Naive B cell (primary cell): ENCODE measurements at regions not wholly inside any gene's neighbourhood (a gene's known extent, or its start where the extent isn't known, plus 50 kb on each side); places are given as distances from the start of the nearest gene placed in this dataset.

Source experiments
- ATAC-seq, 2 donors: fragments of 150-1000 bp; cut with Tn5 transposase; 2 replicates each; pipeline ENCODE4 v1.10.0; 2021; ENCODE audit warnings: low read depth in 2 of 2, mild to moderate bottlenecking in 2 of 2, moderate library complexity in 2 of 2
- DNase-seq: peaks from one replicate; pipeline ENCODE4 v3.0.0; 2022
- H3K27ac Mint-ChIP-seq, 6 donors: one replicate each; pipeline ENCODE4 v1.8.0; 2020 to 2022; ENCODE audit warnings: mild to moderate bottlenecking in 6 of 6, mixed read lengths in 6 of 6, moderate library complexity in 5 of 6, inconsistent platforms in 2 of 6
- H3K27me3 Mint-ChIP-seq, 3 donors: one replicate each; pipeline ENCODE4 v1.8.0; 2021 to 2022; ENCODE audit warnings: mixed read lengths in 3 of 3, mild to moderate bottlenecking in 1 of 3
- H3K36me3 Mint-ChIP-seq, 2 donors: one replicate each; pipeline ENCODE4 v1.8.0; 2020 to 2022; ENCODE audit warnings: mixed read lengths in 2 of 2, inconsistent platforms in 1 of 2, mild to moderate bottlenecking in 1 of 2
- H3K4me1 Mint-ChIP-seq, 3 donors: one replicate each; pipeline ENCODE4 v1.8.0; 2020 to 2022; ENCODE audit warnings: mixed read lengths in 3 of 3, inconsistent platforms in 1 of 3, mild to moderate bottlenecking in 1 of 3, moderate library complexity in 1 of 3
- H3K4me3 Mint-ChIP-seq, 8 donors: one replicate each; pipeline ENCODE4 v1.8.0; 2020 to 2022; ENCODE audit warnings: mild to moderate bottlenecking in 8 of 8, mixed read lengths in 8 of 8, moderate library complexity in 8 of 8, inconsistent platforms in 2 of 8
- H3K9me3 Mint-ChIP-seq, 7 donors: one replicate each; pipeline ENCODE4 v1.8.0; 2020 to 2022; ENCODE audit warnings: mixed read lengths in 7 of 7, mild to moderate bottlenecking in 5 of 7, inconsistent platforms in 2 of 7, moderate library complexity in 1 of 7

DNA sequence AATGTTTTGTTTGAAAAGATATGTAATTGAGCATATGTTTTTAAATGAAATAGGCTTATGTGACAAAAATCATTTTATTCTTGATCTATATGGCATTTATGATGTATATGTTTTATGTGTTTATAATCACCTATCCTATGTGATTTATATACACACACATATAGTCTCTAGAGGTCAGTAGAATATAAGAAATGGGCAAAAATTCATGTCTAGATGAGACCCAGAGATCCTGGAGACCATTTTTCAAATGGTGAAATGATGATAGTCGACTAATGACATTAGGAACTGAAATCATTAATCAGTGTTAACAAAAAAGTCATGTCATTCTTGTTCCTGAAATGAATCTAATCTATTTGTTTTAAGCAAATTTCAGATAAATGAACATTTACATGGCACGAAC lies 709.2 kb upstream of the WWC1 start:
- DNase-seq (no peak), ATAC-seq (no peak)
- Mint-ChIP-seq H3K27me3 (no peaks in the 10 kb centered on the region), H3K36me3 (no peaks in the 10 kb centered on the region), H3K4me1 (no peaks in the 10 kb centered on the region), H3K27ac (no peak overlapping the region), H3K4me3 (no peak overlapping the region), H3K9me3 (peaks cover 0 to 3% (median 0%) of the 10 kb centered on the region in 7 donors)

DNA sequence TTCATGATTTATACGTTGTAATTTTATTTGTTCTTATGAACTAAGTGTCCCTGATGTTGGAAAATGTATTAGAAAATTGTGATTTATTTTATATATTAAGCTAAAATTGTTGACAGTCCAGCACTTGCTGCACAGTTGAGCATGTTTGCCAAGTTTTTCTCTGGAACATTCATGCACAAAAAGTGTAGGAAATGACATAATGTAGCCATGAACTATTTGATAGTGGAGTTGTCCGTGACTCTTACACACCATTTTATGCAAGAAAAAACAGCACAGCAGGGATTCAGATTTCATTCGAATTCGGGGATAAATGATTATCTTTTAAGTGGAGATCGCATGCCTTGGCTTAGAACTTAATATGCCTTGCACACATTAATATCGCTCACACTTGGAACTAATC lies 708.6 kb upstream of the WWC1 start:
- Mint-ChIP-seq H3K27ac (no peak overlapping the region), H3K27me3 (no peaks in the 10 kb centered on the region), H3K9me3 (peaks cover 0 to 3% (median 0%) of the 10 kb centered on the region in 7 donors), H3K4me3 (no peak overlapping the region), H3K36me3 (no peaks in the 10 kb centered on the region), H3K4me1 (no peaks in the 10 kb centered on the region)
- ATAC-seq: no peak
- no peak for DNase-seq

DNA sequence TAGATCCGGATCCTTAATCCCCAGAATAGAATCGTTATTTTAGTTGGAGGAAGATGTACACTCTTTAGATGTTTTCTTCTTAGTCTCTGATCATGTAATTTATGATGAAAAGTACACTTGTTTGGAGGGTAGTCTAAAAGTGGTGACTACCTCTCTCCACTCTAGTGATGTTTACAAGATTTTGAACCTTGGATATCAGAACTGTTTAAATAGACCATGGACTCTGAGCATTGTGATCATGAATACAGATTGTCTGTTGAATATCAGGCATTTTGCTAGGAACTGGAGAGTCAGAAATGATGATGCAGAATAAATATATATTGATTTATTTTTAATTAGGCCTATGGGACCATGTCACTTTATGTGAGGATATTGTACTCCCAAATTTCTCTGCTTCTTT lies 706.3 kb upstream of the WWC1 start:
- no peaks in the 10 kb centered on the region for H3K36me3 Mint-ChIP-seq
- peaks cover 0 to 3% (median 0%) of the 10 kb centered on the region in 7 donors for H3K9me3 Mint-ChIP-seq
- H3K4me1 Mint-ChIP-seq: no peaks in the 10 kb centered on the region
- DNase-seq (no peak), ATAC-seq (no peak)
- H3K27me3 Mint-ChIP-seq: no peaks in the 10 kb centered on the region
- no peak overlapping the region for H3K27ac Mint-ChIP-seq
- H3K4me3 Mint-ChIP-seq: no peak overlapping the region

DNA sequence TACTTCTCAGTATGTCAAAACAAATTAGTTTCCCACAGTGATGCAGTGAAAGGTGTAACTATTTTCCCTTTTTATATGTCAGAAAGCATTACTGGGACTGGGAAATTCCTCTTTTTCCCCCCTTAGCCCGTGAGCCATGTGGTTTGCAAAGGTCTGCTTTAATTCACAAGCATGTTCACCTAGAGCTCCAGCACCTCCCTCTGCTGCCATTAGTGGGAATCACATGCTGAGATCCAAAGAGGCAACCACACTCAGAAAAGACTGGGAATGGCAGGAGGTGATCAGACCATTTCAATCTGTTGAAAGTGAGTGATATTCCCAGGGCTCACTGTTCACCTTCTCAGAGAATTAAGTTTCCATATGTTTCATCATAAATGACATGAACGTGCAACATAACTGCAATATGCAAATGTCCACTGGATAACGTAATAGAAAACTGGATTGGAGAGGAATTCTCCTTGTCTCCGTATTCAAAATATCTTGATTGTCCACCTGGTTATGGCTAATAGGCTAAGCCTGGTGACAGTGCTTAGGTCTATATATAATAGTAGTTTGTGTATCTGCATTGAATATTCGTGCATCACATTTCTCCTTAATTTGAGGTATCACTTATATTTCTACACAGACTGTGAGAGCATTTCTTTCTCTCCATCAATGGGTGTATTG lies 703.5 kb upstream of the WWC1 start:
- no peak overlapping the region for H3K4me3 Mint-ChIP-seq
- H3K4me1 Mint-ChIP-seq: no peaks in the 10 kb centered on the region
- H3K36me3 Mint-ChIP-seq: no peaks in the 10 kb centered on the region
- ATAC-seq (no peak), DNase-seq (no peak)
- no peaks in the 10 kb centered on the region for H3K27me3 Mint-ChIP-seq
- peaks cover 0 to 3% (median 0%) of the 10 kb centered on the region in 7 donors for H3K9me3 Mint-ChIP-seq
- H3K27ac Mint-ChIP-seq: no peak overlapping the region

DNA sequence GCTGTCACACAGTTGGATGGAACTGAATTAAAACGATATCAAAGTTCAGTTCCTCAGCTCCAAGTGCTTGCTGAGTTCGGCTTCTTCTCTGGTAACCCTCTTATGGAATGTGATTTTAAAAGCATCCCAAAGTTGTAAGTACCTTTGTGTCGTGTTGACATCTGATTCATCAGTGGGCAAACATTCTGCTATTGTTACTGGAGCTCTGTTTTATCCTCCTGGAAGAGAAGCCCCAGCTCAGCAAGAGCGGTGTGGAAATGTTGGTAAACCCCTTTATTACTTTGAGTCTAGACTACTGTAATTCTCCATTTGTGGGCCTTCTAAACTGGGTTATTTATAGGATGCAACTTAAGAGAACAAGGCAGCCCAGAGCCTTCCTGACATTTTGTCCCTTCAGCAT lies 699.3 kb upstream of the WWC1 start:
- Mint-ChIP-seq H3K36me3 (no peaks in the 10 kb centered on the region), H3K27ac (no peak overlapping the region), H3K27me3 (no peaks in the 10 kb centered on the region), H3K4me3 (no peak overlapping the region), H3K9me3 (no peaks in the 10 kb centered on the region), H3K4me1 (no peaks in the 10 kb centered on the region)
- no peak for DNase-seq
- no peak for ATAC-seq

DNA sequence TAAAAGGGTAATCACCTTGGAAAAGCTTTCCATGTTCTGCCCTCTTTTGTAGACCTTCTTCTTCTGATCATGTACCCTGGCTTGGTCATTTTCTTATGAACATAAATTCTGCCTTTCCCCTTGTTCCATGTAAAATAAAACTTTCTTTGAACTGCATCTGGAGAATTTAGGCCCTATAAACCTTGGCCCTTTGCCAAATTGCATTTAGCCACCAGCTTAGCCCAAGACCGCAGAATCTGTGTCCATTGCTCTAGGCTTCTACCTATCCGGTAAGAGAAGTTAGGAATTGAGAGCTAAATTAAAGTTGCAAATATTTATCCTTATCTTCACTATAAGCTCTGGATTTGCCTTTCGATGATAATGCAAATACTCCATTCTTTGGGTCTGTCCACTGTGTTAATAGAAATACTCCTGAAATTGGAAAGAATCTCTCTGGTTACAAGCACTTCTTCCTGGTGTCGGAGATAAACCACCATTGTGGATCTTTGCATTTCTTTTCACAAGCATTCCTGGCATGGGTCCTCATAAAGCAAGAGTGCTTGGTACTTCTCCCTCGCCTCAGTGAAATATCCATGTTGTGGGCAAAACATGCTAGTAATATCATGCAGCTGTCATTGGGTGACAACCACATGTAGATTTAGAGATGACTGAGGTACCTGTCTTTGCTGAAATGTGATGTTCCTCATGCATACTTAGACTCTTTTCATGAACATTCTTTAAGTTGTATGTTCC lies 698.0 kb upstream of the WWC1 start:
- no peak for DNase-seq
- Mint-ChIP-seq H3K27me3 (no peaks in the 10 kb centered on the region), H3K9me3 (no peaks in the 10 kb centered on the region), H3K4me1 (no peaks in the 10 kb centered on the region), H3K36me3 (no peaks in the 10 kb centered on the region), H3K4me3 (no peak overlapping the region), H3K27ac (no peak overlapping the region)
- no peak for ATAC-seq

DNA sequence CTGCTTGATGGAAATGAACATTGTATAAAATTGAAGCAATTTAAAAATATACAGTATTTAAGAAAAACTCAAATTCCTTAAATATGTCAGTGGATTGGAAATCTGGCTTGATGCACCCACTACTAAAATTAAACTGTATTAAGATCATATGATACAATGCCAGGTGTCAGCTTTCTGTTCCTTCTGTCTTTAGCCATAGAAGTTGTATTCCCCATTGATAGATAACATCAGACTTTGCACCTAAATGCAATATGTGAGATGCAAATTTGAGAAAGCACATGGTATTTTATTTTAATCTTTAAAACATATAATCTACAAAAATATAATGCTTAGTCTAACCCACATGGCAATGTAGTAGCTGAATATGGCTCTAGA lies 697.4 kb upstream of the WWC1 start:
- H3K36me3 Mint-ChIP-seq: no peaks in the 10 kb centered on the region
- H3K27ac Mint-ChIP-seq: no peak overlapping the region
- H3K4me1 Mint-ChIP-seq: no peaks in the 10 kb centered on the region
- no peaks in the 10 kb centered on the region for H3K9me3 Mint-ChIP-seq
- no peak for ATAC-seq
- H3K4me3 Mint-ChIP-seq: no peak overlapping the region
- DNase-seq: no peak
- no peaks in the 10 kb centered on the region for H3K27me3 Mint-ChIP-seq

DNA sequence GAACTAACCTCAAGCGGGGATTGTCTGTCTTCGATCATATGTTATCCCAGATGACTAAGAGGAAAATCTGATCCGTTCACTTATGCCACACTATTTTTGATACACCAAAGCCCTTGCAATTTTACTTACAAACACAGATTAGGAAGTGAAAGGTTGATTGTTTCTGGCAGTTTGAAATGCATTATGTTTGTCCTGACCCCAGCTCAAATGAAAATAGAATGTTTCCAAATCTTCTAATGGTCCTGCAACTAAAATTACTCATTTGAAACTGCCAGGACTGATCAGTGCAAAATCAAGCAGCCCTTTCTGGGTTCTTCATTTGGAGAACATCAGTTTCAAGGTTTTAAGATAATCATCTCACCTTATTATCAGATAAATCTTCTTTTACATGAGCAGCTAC lies 696.7 kb upstream of the WWC1 start:
- no peaks in the 10 kb centered on the region for H3K4me1 Mint-ChIP-seq
- H3K27me3 Mint-ChIP-seq: no peaks in the 10 kb centered on the region
- H3K9me3 Mint-ChIP-seq: no peaks in the 10 kb centered on the region
- ATAC-seq: no peak
- no peaks in the 10 kb centered on the region for H3K36me3 Mint-ChIP-seq
- no peak for DNase-seq
- H3K27ac Mint-ChIP-seq: no peak overlapping the region
- no peak overlapping the region for H3K4me3 Mint-ChIP-seq

DNA sequence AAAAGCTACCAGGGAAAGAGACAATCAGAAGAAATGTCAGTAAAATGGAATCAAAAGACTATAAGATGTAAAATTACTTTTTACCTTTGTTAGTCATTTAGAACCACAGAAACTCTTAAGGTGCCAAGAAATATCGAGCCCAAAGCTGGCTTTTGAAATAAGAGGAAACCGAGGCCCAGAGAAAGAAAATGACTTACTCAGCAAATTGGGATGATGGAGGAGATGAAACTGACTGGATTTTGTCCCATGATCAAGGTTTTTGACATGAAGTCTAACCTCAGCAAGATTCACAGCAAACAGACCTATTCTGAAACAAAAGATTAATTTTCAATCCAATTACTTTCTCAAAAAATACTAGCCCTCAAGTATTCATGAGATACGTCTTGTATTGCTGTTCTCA lies 696.2 kb upstream of the WWC1 start:
- no peaks in the 10 kb centered on the region for H3K36me3 Mint-ChIP-seq
- no peak overlapping the region for H3K4me3 Mint-ChIP-seq
- no peaks in the 10 kb centered on the region for H3K4me1 Mint-ChIP-seq
- no peak for ATAC-seq
- no peak for DNase-seq
- no peaks in the 10 kb centered on the region for H3K9me3 Mint-ChIP-seq
- no peaks in the 10 kb centered on the region for H3K27me3 Mint-ChIP-seq
- no peak overlapping the region for H3K27ac Mint-ChIP-seq

DNA sequence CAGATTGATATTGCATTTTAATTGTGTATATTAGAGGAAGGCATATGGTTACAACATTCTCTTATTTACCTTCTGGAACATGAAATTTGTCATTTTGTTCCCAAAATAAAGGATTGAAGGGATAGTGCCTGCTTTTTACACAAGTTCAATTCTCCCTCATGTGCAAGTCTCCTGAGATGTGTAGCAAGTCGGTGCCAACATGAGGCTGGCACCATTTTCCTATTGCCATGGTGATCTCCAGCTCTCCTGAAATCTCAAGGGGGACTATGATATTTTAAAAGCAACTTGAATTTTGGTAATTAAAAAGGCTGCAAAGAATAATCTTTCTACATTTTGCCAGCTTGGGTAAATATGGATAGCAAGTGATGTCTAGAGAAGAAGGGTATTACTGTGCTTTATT lies 693.3 kb upstream of the WWC1 start:
- no peak for DNase-seq
- H3K4me1 Mint-ChIP-seq: no peaks in the 10 kb centered on the region
- no peak for ATAC-seq
- no peak overlapping the region for H3K27ac Mint-ChIP-seq
- no peak overlapping the region for H3K4me3 Mint-ChIP-seq
- H3K36me3 Mint-ChIP-seq: no peaks in the 10 kb centered on the region
- peaks cover 0 to 4% (median 0%) of the 10 kb centered on the region in 7 donors for H3K9me3 Mint-ChIP-seq
- no peaks in the 10 kb centered on the region for H3K27me3 Mint-ChIP-seq

DNA sequence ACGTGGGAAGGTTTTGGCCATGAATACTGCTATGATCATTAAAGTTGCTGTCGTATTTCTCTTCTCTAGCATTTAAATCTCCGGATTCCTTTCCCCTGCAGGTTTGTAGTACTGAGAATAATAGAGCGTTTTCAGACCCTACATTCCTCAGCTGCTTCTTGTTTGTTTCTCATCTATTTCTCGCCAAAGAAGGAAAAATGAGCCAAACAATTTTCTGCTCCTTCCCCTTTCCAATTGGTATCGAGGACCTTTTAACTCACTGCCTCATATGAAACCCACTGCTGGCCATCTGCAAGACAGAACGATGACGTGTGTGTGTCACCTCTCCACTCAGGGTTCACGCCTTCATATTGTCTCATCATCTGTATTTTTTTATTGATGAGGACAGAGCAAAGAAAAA lies 689.4 kb upstream of the WWC1 start:
- Mint-ChIP-seq H3K36me3 (no peaks in the 10 kb centered on the region), H3K4me1 (no peaks in the 10 kb centered on the region), H3K27me3 (no peaks in the 10 kb centered on the region), H3K27ac (no peak overlapping the region), H3K4me3 (no peak overlapping the region), H3K9me3 (peaks cover 0 to 7% (median 0%) of the 10 kb centered on the region in 7 donors)
- DNase-seq: no peak
- ATAC-seq: no peak

DNA sequence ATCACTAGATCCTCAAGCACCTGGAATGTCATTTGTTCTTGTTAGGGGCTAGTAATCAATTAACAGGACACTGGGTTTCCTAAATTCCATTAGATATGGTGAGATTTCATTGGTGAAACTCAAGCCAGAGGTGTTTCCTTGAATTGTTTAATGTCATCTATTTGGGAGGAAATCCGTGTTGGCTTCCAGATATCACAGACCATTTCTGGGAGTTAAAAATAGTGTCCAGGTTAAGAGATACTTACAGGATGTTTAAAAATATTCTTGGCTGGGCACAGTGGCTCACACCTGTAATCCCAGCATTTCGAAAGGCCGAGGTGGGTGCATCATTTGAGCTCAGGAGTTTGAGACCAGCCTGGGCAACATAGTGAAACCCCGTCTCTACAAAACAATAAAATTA lies 688.3 kb upstream of the WWC1 start:
- ATAC-seq: no peak
- no peak for DNase-seq
- Mint-ChIP-seq H3K27me3 (no peaks in the 10 kb centered on the region), H3K9me3 (peaks cover 0 to 7% (median 2%) of the 10 kb centered on the region in 7 donors), H3K4me3 (no peak overlapping the region), H3K27ac (no peak overlapping the region), H3K36me3 (no peaks in the 10 kb centered on the region), H3K4me1 (no peaks in the 10 kb centered on the region)

DNA sequence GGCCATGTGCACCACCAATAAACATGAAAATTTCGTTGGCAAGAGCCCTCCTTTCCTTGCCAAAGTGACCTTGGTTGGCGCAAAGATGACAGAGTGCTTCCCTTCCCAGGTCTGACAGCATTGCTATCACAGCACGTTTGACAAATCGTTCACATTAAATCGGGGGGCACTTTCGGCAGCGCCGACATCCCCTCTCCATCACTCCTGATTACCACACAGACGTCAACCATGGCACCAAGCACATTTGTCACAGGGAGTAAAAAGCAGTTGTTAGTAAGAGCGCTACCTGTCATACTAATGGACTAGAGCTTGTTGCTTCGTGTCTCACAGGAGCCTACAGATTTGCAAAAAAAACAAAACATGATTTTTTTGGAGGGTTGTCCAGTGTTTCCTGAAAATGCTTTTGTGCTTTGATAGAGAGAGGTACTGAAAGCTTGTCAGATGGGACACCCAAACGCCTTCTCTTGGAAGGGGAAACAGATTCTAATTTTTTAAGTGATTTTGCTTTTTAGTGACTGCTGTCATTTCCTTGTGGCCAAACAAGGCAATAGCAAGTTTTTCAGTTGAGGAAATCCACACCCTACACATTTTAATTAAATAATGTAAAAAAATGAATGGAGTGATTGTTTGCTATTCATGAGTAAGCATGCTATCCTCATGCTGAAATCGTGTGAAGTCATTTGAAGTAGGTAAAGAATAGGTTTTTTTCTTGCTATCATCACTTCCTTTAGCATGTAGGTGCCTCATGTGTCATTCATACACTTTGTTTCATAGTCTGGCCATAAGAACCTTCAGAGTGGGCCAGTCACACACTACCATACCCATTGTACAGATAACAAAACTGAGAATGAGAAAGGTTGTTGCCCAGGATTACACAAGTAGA lies 682.8 kb upstream of the WWC1 start:
- Mint-ChIP-seq H3K27ac (no peak overlapping the region), H3K4me1 (no peaks in the 10 kb centered on the region), H3K36me3 (no peaks in the 10 kb centered on the region), H3K27me3 (no peaks in the 10 kb centered on the region), H3K4me3 (no peak overlapping the region), H3K9me3 (peaks cover 0 to 7% (median 2%) of the 10 kb centered on the region in 7 donors)
- ATAC-seq (no peak), DNase-seq (no peak)
